Naive thymus-derived CD4-positive, alpha-beta T cell (primary cell): ENCODE measurements at regions not wholly inside any gene's neighbourhood (a gene's known extent, or its start where the extent isn't known, plus 50 kb on each side); places are given as distances from the start of the nearest gene placed in this dataset.

ENCODE experiments used
- ATAC-seq: fragments of 150-1000 bp; cut with Tn5 transposase; 2 replicates; pipeline ENCODE4 v1.10.0; 2021; ENCODE audit warnings: mild to moderate bottlenecking, moderate library complexity
- CTCF ChIA-PET: fragments of 350-600 bp; sonication (Branson Sonifier 250); formaldehyde crosslinking; loops from one replicate; lab custom pipeline; 2021; ENCODE audit warnings: antibody characterized with exemption; lab: Charles Lee
- POLR2A ChIA-PET: fragments of 350-600 bp; sonication (Branson Sonifier 250); formaldehyde crosslinking; loops from one replicate; lab custom pipeline; 2021; ENCODE audit warnings: antibody characterized with exemption, inconsistent platforms; lab: Charles Lee
- DNase-seq, 9 donors: peaks; one replicate each; pipeline versions ENCODE4 v3.0.0 to v3.0.0-alpha.2; 2020 to 2022; ENCODE audit warnings: mixed read lengths in 1 of 9
- H3K27ac ChIP-seq: one replicate; pipeline ENCODE4 v1.7.0; 2013; ENCODE audit warnings: mild to moderate bottlenecking, low read depth, low read length, moderate library complexity
- H3K27me3 ChIP-seq, 2 donors: one replicate each; pipeline ENCODE4 v1.7.0; 2013; ENCODE audit warnings: low read length in 2 of 2, mild to moderate bottlenecking in 2 of 2, moderate library complexity in 2 of 2; ENCODE audit not compliant: control insufficient read depth in 2 of 2, insufficient read depth in 2 of 2
- H3K36me3 ChIP-seq, 3 experiments: 1 replicate in 2 of 3; 2 replicates in 1 of 3; pipeline ENCODE4 v1.7.0; 2013; ENCODE audit warnings: low read length in 3 of 3, mild to moderate bottlenecking in 3 of 3, moderate library complexity in 1 of 3; ENCODE audit not compliant: insufficient read depth in 3 of 3, control insufficient read depth in 2 of 3
- H3K4me1 ChIP-seq, 2 donors: one replicate each; pipeline ENCODE4 v1.7.0; 2013; ENCODE audit warnings: low read length in 2 of 2, mild to moderate bottlenecking in 2 of 2, moderate library complexity in 1 of 2; ENCODE audit not compliant: control insufficient read depth in 2 of 2, insufficient read depth in 2 of 2
- H3K4me3 ChIP-seq: 2 replicates; pipeline ENCODE4 v1.7.0; 2013; ENCODE audit warnings: mild to moderate bottlenecking, low read length
- H3K9me3 ChIP-seq, 3 experiments: 1 replicate in 2 of 3; 2 replicates in 1 of 3; pipeline ENCODE4 v1.7.0; 2013; ENCODE audit warnings: low read length in 3 of 3; ENCODE audit not compliant: control insufficient read depth in 2 of 3
- H3K27ac Mint-ChIP-seq, 9 donors: one replicate each; pipeline ENCODE4 v1.8.0; 2020 to 2022; ENCODE audit warnings: mixed read lengths in 9 of 9, mild to moderate bottlenecking in 8 of 9, moderate library complexity in 5 of 9, inconsistent platforms in 2 of 9
- H3K27me3 Mint-ChIP-seq, 5 donors: one replicate each; pipeline ENCODE4 v1.8.0; 2021 to 2022; ENCODE audit warnings: mixed read lengths in 5 of 5, mild to moderate bottlenecking in 1 of 5
- H3K36me3 Mint-ChIP-seq, 5 donors: one replicate each; pipeline ENCODE4 v1.8.0; 2020 to 2022; ENCODE audit warnings: mixed read lengths in 5 of 5, mild to moderate bottlenecking in 3 of 5, inconsistent platforms in 1 of 5
- H3K4me1 Mint-ChIP-seq, 7 donors: one replicate each; pipeline ENCODE4 v1.8.0; 2020 to 2022; ENCODE audit warnings: mixed read lengths in 7 of 7, mild to moderate bottlenecking in 3 of 7, inconsistent platforms in 1 of 7
- H3K4me3 Mint-ChIP-seq, 10 donors: one replicate each; pipeline ENCODE4 v1.8.0; 2020 to 2022; ENCODE audit warnings: mild to moderate bottlenecking in 10 of 10, mixed read lengths in 10 of 10, moderate library complexity in 6 of 10, inconsistent platforms in 2 of 10
- H3K9me3 Mint-ChIP-seq, 11 donors: one replicate each; pipeline ENCODE4 v1.8.0; 2020 to 2022; ENCODE audit warnings: mixed read lengths in 11 of 11, mild to moderate bottlenecking in 4 of 11, inconsistent platforms in 1 of 11, moderate library complexity in 1 of 11
- intact Hi-C, 2 donors: fragments of 100-400 bp; cut with micrococcal nuclease; formaldehyde crosslinking; loops; one replicate each; pipeline ENCODE4 v1.15.1; 2023

DNA sequence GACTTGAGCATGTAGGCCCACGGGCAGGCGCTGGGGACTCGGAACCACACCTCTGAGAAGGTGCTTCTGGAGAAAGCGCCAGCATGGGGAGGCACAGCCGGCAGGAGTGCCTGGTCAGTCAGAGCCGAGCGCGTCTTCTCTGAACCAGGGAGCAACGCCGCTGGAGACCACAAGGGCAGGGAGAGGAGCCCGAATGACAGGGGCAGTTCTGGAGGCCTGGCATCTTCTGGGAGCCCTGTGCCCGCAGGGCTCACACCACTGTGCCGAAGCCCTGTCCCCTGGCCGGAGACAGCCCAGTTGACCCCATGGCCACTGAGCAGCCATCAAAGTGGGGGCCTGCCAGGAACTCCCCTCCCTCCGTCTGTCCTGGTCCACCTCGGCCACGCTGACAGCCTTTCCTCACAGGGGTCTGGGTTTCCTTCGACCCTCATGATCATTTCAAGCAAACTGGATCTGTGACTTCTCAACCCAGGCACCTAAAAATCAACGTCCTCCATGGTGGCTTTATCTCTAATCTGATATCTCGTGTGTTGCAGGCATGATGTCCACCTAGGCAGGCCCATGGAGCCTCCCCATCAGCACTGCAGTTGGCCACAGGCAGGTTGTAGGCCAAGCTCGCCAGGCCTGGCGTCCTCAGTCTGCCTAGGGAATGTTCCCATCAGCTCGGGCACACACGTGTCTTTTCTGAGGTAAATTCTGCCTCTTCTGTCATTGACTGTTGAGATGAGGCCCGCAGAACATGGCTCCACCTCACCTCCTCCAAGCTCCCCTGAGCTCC, 299.3 kb upstream of the RTL1 start:
- Histone ChIP-seq H3K9me3 (peaks cover 0 to 9% (median 0%) of the 10 kb centered on the region in 3 experiments), H3K27me3 (no peaks in the 10 kb centered on the region), H3K4me1 (no peaks in the 10 kb centered on the region), H3K4me3 (no peak overlapping the region), H3K36me3 (no peaks in the 10 kb centered on the region), H3K27ac (no peak overlapping the region)
- Mint-ChIP-seq H3K4me3 (no peak overlapping the region), H3K27me3 (peaks cover 0 to 10% (median 3%) of the 10 kb centered on the region in 5 donors), H3K27ac (no peak overlapping the region), H3K4me1 (no peaks in the 10 kb centered on the region), H3K36me3 (peaks cover 0 to 15% (median 0%) of the 10 kb centered on the region in 5 donors), H3K9me3 (peaks cover 14 to 42% (median 27%) of the 10 kb centered on the region in 11 donors)
- ATAC-seq (no peak), DNase-seq (no peak)
- ChIA-PET CTCF (no interaction called here), POLR2A (no interaction called here)
- intact Hi-C loops = no loop called here

DNA sequence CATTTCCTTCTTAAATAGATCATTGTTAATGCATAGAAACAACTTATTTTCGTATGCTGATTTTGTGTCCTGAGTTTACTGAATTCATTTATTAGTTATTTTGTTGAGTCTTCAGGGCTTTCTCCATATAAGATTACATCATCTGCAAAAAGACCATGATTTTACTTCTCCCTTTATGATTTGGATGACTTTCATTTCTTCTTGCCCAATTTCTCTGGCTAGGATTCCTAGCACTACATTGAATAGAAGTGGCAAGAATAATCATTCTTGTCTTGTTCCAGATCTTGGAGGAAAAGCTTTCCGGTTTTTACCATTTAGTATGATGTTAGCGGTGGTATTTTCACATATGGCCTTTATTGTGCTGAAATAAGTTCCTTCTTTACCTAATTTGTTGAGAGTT, 303.0 kb upstream of the RTL1 start:
- H3K9me3 ChIP-seq = peaks cover 0 to 26% (median 0%) of the 10 kb centered on the region in 3 experiments
- ATAC-seq = no peak
- no peak overlapping the region for H3K27ac Mint-ChIP-seq
- H3K4me1 ChIP-seq = no peaks in the 10 kb centered on the region
- no peak overlapping the region for H3K4me3 ChIP-seq
- H3K27me3 ChIP-seq = no peaks in the 10 kb centered on the region
- no peak overlapping the region for H3K4me3 Mint-ChIP-seq
- POLR2A ChIA-PET = no interaction called here
- H3K27me3 Mint-ChIP-seq = peaks cover 0 to 14% (median 0%) of the 10 kb centered on the region in 5 donors
- peaks cover 14 to 77% (median 45%) of the 10 kb centered on the region in 11 donors for H3K9me3 Mint-ChIP-seq
- DNase-seq = no peak
- H3K36me3 Mint-ChIP-seq = peaks cover 0 to 31% (median 2%) of the 10 kb centered on the region in 5 donors
- CTCF ChIA-PET = no interaction called here
- H3K27ac ChIP-seq = no peak overlapping the region
- H3K4me1 Mint-ChIP-seq = no peaks in the 10 kb centered on the region
- intact Hi-C loops = no loop called here
- no peaks in the 10 kb centered on the region for H3K36me3 ChIP-seq

DNA sequence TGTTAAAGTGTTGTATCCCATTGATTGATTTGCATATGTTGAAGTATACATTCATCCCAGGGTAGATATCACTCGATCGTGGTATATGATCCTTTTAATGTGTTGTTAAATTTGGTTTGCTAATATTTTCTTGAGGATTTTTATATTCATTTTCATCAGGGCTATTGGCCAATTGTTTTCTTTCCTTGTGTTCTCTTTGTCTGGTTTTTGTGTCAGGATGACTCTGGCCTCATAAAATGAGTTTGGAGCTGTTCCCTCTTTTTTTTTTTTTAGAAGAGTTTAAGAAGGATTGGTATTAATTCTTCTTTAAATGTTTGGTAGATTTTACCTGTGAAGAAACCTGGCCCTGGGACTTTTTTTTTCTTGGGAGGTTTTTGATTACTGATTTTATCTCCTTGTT, 303.5 kb upstream of the RTL1 start:
- H3K4me1 Mint-ChIP-seq = no peaks in the 10 kb centered on the region
- H3K4me3 Mint-ChIP-seq = no peak overlapping the region
- H3K9me3 ChIP-seq = peaks cover 0 to 31% (median 0%) of the 10 kb centered on the region in 3 experiments
- H3K4me1 ChIP-seq = no peaks in the 10 kb centered on the region
- no peak overlapping the region for H3K4me3 ChIP-seq
- H3K27me3 Mint-ChIP-seq = peaks cover 0 to 14% (median 0%) of the 10 kb centered on the region in 5 donors
- peaks cover 0 to 34% (median 2%) of the 10 kb centered on the region in 5 donors for H3K36me3 Mint-ChIP-seq
- intact Hi-C loops = no loop called here
- ATAC-seq = no peak
- no peaks in the 10 kb centered on the region for H3K36me3 ChIP-seq
- no peak overlapping the region for H3K27ac Mint-ChIP-seq
- POLR2A ChIA-PET = no interaction called here
- H3K9me3 Mint-ChIP-seq = peaks cover 17 to 82% (median 49%) of the 10 kb centered on the region in 11 donors
- no peak overlapping the region for H3K27ac ChIP-seq
- H3K27me3 ChIP-seq = no peaks in the 10 kb centered on the region
- CTCF ChIA-PET = no interaction called here
- DNase-seq = no peak

DNA sequence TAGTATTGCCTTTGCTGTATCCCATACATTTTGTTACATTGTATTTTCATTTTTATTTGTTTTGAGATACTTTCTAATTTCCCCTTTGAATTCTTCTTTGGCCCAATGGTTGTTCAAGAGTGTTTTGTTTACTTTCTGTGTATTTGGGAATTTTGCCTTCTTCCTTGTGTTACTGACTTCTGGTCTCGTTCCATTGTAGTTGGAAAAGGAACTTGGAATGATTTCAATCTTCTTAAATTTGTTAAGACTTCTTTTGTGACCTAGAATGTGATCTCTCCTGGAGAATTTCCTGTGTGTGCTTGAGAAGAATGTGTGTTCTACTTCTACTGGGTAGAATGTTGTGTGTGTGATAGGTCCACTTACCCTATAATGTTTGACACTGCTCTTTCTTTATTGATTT, 304.4 kb upstream of the RTL1 start:
- Histone ChIP-seq H3K36me3 (no peaks in the 10 kb centered on the region), H3K27ac (no peak overlapping the region), H3K4me3 (no peak overlapping the region), H3K9me3 (peaks cover 0 to 28% (median 0%) of the 10 kb centered on the region in 3 experiments), H3K27me3 (no peaks in the 10 kb centered on the region), H3K4me1 (no peaks in the 10 kb centered on the region)
- Mint-ChIP-seq H3K4me3 (no peak overlapping the region), H3K36me3 (peaks cover 0 to 36% (median 2%) of the 10 kb centered on the region in 5 donors), H3K9me3 (peaks cover 18 to 91% (median 52%) of the 10 kb centered on the region in 11 donors), H3K4me1 (no peaks in the 10 kb centered on the region), H3K27ac (no peak overlapping the region), H3K27me3 (peaks cover 0 to 14% (median 0%) of the 10 kb centered on the region in 5 donors)
- intact Hi-C loops = no loop called here
- ATAC-seq (no peak), DNase-seq (no peak)
- ChIA-PET CTCF (no interaction called here), POLR2A (no interaction called here)

DNA sequence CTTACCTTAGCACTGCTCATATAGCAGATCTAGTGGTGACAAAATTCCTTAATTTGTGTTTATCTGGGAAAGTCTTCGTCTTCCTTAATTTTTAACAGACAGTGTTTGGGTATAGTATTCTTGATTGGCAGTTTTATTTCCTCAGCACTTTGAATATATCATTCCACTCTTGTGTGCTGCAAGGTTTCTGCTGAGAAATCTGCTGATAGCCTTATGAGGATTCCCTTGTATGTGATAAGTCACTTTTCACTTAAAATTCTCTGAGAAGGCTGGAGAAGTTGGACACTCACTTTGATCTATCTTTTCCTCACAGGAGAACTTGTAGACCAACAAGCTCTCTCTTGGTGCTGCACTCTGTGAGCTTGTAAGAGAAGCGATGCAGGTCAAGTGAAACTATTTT, 306.1 kb upstream of the RTL1 start:
- Histone ChIP-seq H3K27ac (no peak overlapping the region), H3K36me3 (no peaks in the 10 kb centered on the region), H3K4me1 (no peaks in the 10 kb centered on the region), H3K4me3 (no peak overlapping the region), H3K27me3 (no peaks in the 10 kb centered on the region), H3K9me3 (peaks cover 0 to 27% (median 0%) of the 10 kb centered on the region in 3 experiments)
- H3K27me3 Mint-ChIP-seq = peaks cover 0 to 13% (median 0%) of the 10 kb centered on the region in 5 donors
- intact Hi-C loops = no loop called here
- no peak overlapping the region for H3K27ac Mint-ChIP-seq
- CTCF ChIA-PET = no interaction called here
- POLR2A ChIA-PET = no interaction called here
- H3K4me3 Mint-ChIP-seq = no peak overlapping the region
- peaks cover 9 to 91% (median 46%) of the 10 kb centered on the region in 11 donors for H3K9me3 Mint-ChIP-seq
- H3K4me1 Mint-ChIP-seq = no peaks in the 10 kb centered on the region
- ATAC-seq (no peak), DNase-seq (no peak)
- peaks cover 0 to 30% (median 2%) of the 10 kb centered on the region in 5 donors for H3K36me3 Mint-ChIP-seq

DNA sequence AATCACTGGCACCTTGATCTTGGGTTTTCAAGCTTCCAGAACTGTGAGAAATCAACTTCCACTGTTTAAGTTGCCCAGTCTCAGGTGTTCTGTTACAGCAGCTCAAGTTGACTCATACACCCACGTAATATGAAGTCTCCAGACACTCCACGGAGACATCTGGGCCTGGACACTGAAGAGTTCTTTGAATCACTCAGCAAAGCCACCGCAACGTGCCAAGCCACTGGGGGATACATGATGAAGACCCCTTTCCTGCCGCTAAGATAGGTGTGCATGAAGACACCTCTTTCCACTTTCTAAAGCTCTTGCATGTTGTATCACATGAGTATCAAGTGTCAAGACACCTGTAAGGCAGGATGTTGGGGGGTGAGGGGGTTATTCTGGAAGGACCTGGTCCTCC, 311.7 kb upstream of the RTL1 start:
- Mint-ChIP-seq H3K27me3 (peaks cover 0 to 14% (median 0%) of the 10 kb centered on the region in 5 donors), H3K9me3 (peaks cover 7 to 48% (median 17%) of the 10 kb centered on the region in 11 donors), H3K27ac (no peak overlapping the region), H3K36me3 (peaks cover 0 to 13% (median 0%) of the 10 kb centered on the region in 5 donors), H3K4me1 (no peaks in the 10 kb centered on the region), H3K4me3 (no peak overlapping the region)
- intact Hi-C loops = no loop called here
- Histone ChIP-seq H3K4me3 (no peak overlapping the region), H3K27ac (no peak overlapping the region), H3K9me3 (peaks cover 0 to 10% (median 0%) of the 10 kb centered on the region in 3 experiments), H3K4me1 (no peaks in the 10 kb centered on the region), H3K36me3 (no peaks in the 10 kb centered on the region), H3K27me3 (no peaks in the 10 kb centered on the region)
- ChIA-PET CTCF (no interaction called here), POLR2A (no interaction called here)
- ATAC-seq = no peak
- peak in 1 of 9 donors; percentile 4 for DNase-seq
